ENCODE measurements at regions not wholly inside any gene's neighbourhood (a gene's known extent, or its start where the extent isn't known, plus 50 kb on each side); places are given as distances from the start of the nearest gene placed in this dataset.

- Histone ChIP-seq H3K4me1 (ENCODE audit: control insufficient read depth in 1 of 2, insufficient read depth in 2 of 2, low read length in 2 of 2) (no peaks in the 10 kb centered on the region), H2AFZ (ENCODE audit: low read depth, low read length, poor library complexity, severe bottlenecking) (no peak overlapping the region), H3K4me3 (replicated peaks in 1 of 2; ENCODE audit: low read depth in 1 of 2, low read length in 2 of 2) (no peak overlapping the region), H3K79me2 (ENCODE audit: insufficient read depth, low read length) (no peaks in the 10 kb centered on the region), H3K4me2 (ENCODE audit: low read length) (no peak overlapping the region), H3K9ac (ENCODE audit: low read length) (no peak overlapping the region), H3K9me2 (ENCODE audit: insufficient read depth) (no peaks in the 10 kb centered on the region), H3K36me3 (ENCODE audit: control insufficient read depth in 1 of 2, insufficient read depth in 2 of 2, low read length in 2 of 2) (no peaks in the 10 kb centered on the region), H3K9me3 (ENCODE audit: control insufficient read depth in 1 of 2, insufficient read depth in 1 of 2, low read depth in 1 of 2, low read length in 2 of 2) (no peaks in the 10 kb centered on the region), H4K20me1 (ENCODE audit: insufficient read depth) (no peaks in the 10 kb centered on the region), H3K27ac (ENCODE audit: low read depth, low read length) (no peak overlapping the region), H3K27me3 (ENCODE audit: insufficient read depth, low read length) (no peaks in the 10 kb centered on the region)
- BruUV-seq (replicated peaks): no TSS peak
- intact Hi-C loops (cut with micrococcal nuclease): no loop called here
- ChIA-PET RAD21 (ENCODE audit: low non-redundant PET in 1 of 2, low total read pairs in 2 of 2, uncharacterized antibody in 2 of 2, unreplicated experiment in 2 of 2) (no interaction called here), CTCF (no interaction called here), POLR2A (no interaction called here)
- DNase-seq (ENCODE audit: low read depth, low spot score) (no peak), ATAC-seq (no peak)
- no peak for TF ChIP-seq POLR2AphosphoS5 (IDR thresholded peaks at IDR 0.05; ENCODE audit: low read depth, low read length)
- TF ChIP-seq YY1 (IDR thresholded peaks at IDR 0.05; ENCODE audit: extremely low read depth, insufficient replicate concordance, low read depth, low read length): no peak
Measured at GRCh38 chr3:187925326-187925725, 180.1 kb upstream of the BCL6 start.

GRCh38 chr3:187926620-187927019 lies 181.4 kb upstream of the BCL6 start:
- no peak overlapping the region for H3K4me2 ChIP-seq (ENCODE audit: low read length)
- no peaks in the 10 kb centered on the region for H3K9me3 ChIP-seq (ENCODE audit: control insufficient read depth in 1 of 2, insufficient read depth in 1 of 2, low read depth in 1 of 2, low read length in 2 of 2)
- H3K27me3 ChIP-seq (ENCODE audit: insufficient read depth, low read length): no peaks in the 10 kb centered on the region
- DNase-seq (ENCODE audit: low read depth, low spot score) (no peak), ATAC-seq (no peak)
- no peaks in the 10 kb centered on the region for H3K36me3 ChIP-seq (ENCODE audit: control insufficient read depth in 1 of 2, insufficient read depth in 2 of 2, low read length in 2 of 2)
- no peaks in the 10 kb centered on the region for H4K20me1 ChIP-seq (ENCODE audit: insufficient read depth)
- H3K4me3 ChIP-seq (replicated peaks in 1 of 2; ENCODE audit: low read depth in 1 of 2, low read length in 2 of 2): no peak overlapping the region
- RAD21 ChIA-PET (ENCODE audit: low non-redundant PET in 1 of 2, low total read pairs in 2 of 2, uncharacterized antibody in 2 of 2, unreplicated experiment in 2 of 2): no interaction called here
- intact Hi-C loops (cut with micrococcal nuclease): no loop called here
- no peaks in the 10 kb centered on the region for H3K79me2 ChIP-seq (ENCODE audit: insufficient read depth, low read length)
- CTCF ChIA-PET: no interaction called here
- POLR2A ChIA-PET: no interaction called here
- H3K4me1 ChIP-seq (ENCODE audit: control insufficient read depth in 1 of 2, insufficient read depth in 2 of 2, low read length in 2 of 2): no peaks in the 10 kb centered on the region
- no TSS peak for BruUV-seq (replicated peaks)
- no peaks in the 10 kb centered on the region for H3K9me2 ChIP-seq (ENCODE audit: insufficient read depth)
- no peak overlapping the region for H3K27ac ChIP-seq (ENCODE audit: low read depth, low read length)
- no peak for TF ChIP-seq EGR1 (IDR thresholded peaks at IDR 0.05; ENCODE audit: low read depth)
- no peak for TF ChIP-seq CBX3 (IDR thresholded peaks at IDR 0.05; ENCODE audit: low read depth)
- no peak for TF ChIP-seq POLR2A (IDR thresholded peaks at IDR 0.05; ENCODE audit: borderline replicate concordance, extremely low read depth, insufficient read depth, insufficient read length)
- TF ChIP-seq SRF (IDR thresholded peaks at IDR 0.05; ENCODE audit: low read depth): no peak
- no peak for TF ChIP-seq SP1 (IDR thresholded peaks at IDR 0.05; ENCODE audit: low read depth)
- no peak for TF ChIP-seq FOSL1 (IDR thresholded peaks at IDR 0.05; ENCODE audit: low read depth)
- no peak for TF ChIP-seq ZBTB33 (IDR thresholded peaks at IDR 0.05; ENCODE audit: extremely low read depth, insufficient replicate concordance, low read length)
- no peak for TF ChIP-seq TCF7L2 (IDR thresholded peaks at IDR 0.05; ENCODE audit: borderline replicate concordance, extremely low read depth, insufficient read depth, insufficient read length)
- no peak for TF ChIP-seq CTCF (IDR thresholded peaks at IDR 0.05 in 2 of 3, conservative IDR thresholded peaks at IDR 0.05 in 1 of 3; ENCODE audit: borderline replicate concordance in 1 of 3, insufficient read depth in 1 of 3, low read depth in 2 of 3, low read length in 2 of 3)
- H3K9ac ChIP-seq (ENCODE audit: low read length): no peak overlapping the region
- H2AFZ ChIP-seq (ENCODE audit: low read depth, low read length, poor library complexity, severe bottlenecking): no peak overlapping the region

Measured in HCT116 (cell line).